Bronchial epithelial cell (primary cell): ENCODE measurements at regions not wholly inside any gene's neighbourhood (a gene's known extent, or its start where the extent isn't known, plus 50 kb on each side); places are given as distances from the start of the nearest gene placed in this dataset.
"Not testable (repeated sequence)": the region's sequence is repeated elsewhere in the genome, so short reads cannot be mapped to it uniquely, and the experiment has no call there.

Source experiments
- DNase-seq: peaks from one replicate; pipeline ENCODE4 v3.0.0-alpha.2; 2010; ENCODE audit warnings: low read depth
- FAIRE-seq: peaks from 2 replicates; lab custom pipeline; 2011; peaks lifted over from hg19 to GRCh38; lab: Jason Lieb, UNC
- H3K27me3 ChIP-seq: 2 replicates; pipeline ENCODE4 v1.5.1; 2011; ENCODE audit warnings: low read length; ENCODE audit not compliant: control insufficient read depth, insufficient read depth
- H3K36me3 ChIP-seq: 2 replicates; pipeline ENCODE4 v1.5.1; 2011; ENCODE audit warnings: low read length; ENCODE audit not compliant: control insufficient read depth, insufficient read depth
- H3K4me3 ChIP-seq: 2 replicates; pipeline ENCODE4 v1.5.1; 2011; ENCODE audit warnings: mild to moderate bottlenecking, low read depth, low read length, control low read depth
- TF ChIP-seq, protein P1 (sequence below): IDR thresholded peaks from 2 replicates; pipeline ENCODE4 v1.5.1; 2011; ENCODE audit warnings: mild to moderate bottlenecking, moderate library complexity, low read length, control low read depth, inconsistent platforms; ENCODE audit not compliant: insufficient read depth, severe bottlenecking

DNA sequence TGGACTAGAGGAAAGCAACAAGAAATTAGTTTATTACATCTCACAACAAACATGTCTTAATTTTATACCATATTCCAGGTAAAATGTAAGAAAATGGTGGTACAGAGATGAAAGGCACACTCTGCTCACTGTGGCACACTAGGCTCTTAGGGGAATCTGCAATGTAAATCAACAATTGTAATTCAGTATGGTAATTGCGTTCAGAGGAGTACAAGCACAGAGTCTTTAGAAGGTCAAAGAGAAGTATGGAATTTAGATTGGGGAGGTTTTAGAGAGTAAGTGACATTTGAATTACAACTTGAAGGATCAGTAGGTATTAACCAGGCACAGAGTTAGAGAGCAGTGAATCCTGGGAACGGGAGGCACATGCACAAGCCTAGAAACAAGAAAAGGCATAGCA is 694.0 kb upstream of the USP15 start:
- TF ChIP-seq, protein P1, sequence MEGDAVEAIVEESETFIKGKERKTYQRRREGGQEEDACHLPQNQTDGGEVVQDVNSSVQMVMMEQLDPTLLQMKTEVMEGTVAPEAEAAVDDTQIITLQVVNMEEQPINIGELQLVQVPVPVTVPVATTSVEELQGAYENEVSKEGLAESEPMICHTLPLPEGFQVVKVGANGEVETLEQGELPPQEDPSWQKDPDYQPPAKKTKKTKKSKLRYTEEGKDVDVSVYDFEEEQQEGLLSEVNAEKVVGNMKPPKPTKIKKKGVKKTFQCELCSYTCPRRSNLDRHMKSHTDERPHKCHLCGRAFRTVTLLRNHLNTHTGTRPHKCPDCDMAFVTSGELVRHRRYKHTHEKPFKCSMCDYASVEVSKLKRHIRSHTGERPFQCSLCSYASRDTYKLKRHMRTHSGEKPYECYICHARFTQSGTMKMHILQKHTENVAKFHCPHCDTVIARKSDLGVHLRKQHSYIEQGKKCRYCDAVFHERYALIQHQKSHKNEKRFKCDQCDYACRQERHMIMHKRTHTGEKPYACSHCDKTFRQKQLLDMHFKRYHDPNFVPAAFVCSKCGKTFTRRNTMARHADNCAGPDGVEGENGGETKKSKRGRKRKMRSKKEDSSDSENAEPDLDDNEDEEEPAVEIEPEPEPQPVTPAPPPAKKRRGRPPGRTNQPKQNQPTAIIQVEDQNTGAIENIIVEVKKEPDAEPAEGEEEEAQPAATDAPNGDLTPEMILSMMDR: no peak
- FAIRE-seq (no peak), DNase-seq (no peak)
- Histone ChIP-seq H3K4me3 (no peak overlapping the region), H3K36me3 (no peaks in the 10 kb centered on the region), H3K27me3 (no peaks in the 10 kb centered on the region)

DNA sequence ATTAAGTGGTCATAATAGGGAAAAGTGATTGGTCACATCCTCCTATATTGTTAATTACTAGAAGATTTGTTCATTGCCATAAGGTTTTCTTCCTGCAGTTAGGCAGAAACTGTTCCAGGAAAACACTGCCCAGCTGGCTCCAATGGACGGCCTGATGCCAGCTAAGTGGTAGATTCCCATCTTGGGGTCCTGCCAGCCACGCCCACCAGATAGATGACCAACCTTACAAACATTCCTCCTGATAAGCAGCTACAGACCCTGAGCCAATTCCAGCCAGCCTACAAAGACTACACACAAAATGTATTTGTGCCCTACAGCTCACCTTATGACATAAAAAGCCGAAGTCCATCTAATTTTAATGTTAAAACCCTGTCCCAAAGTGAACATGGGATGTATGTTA is 685.9 kb upstream of the USP15 start:
- DNase-seq (no peak), FAIRE-seq (peak; percentile 80)
- Histone ChIP-seq H3K4me3 (no peak overlapping the region), H3K36me3 (no peaks in the 10 kb centered on the region), H3K27me3 (no peaks in the 10 kb centered on the region)
- TF ChIP-seq, protein P1: no peak

DNA sequence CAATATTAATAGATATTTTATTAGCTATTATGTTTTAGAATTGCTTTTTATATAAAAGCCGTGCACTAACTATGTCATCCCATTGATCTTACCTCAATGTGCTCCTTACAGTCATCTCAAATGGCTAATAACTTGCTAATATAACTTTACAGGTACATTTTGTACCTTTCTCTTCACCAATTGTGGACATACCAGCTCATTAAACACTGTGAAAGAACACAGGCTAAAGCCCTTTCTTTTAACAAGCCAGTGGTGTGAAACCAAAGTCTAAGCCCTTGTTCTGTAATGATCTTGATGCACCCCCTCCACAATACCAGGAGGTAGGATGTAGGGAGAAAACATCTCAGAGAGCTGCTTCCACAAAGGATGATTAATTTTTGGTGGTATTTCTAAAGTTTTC is 675.3 kb upstream of the USP15 start:
- FAIRE-seq: no peak
- Histone ChIP-seq H3K27me3 (no peaks in the 10 kb centered on the region), H3K36me3 (no peaks in the 10 kb centered on the region), H3K4me3 (no peak overlapping the region)
- TF ChIP-seq, protein P1: no peak
- DNase-seq: no peak

DNA sequence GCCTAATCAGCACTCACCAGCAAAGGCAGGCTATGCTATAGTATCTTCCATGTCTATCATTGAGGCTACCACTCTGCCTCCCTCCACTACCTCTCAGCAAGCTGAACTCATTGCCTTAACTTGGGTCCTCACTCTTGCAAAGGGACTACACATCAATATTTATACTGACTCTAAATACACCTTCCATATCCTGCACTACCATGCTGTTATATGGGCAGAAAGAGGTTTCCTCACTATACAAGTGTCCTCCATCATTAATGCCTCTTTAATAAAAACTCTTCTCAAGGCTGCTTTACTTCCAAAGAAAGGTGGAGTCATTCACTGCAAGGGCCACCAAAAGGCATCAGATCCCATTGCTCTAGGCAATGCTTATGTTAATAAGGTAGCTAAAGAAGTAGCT is 669.3 kb upstream of the USP15 start:
- H3K4me3 ChIP-seq, DNase-seq, FAIRE-seq, H3K36me3 ChIP-seq, H3K27me3 ChIP-seq: not testable (repeated sequence)

DNA sequence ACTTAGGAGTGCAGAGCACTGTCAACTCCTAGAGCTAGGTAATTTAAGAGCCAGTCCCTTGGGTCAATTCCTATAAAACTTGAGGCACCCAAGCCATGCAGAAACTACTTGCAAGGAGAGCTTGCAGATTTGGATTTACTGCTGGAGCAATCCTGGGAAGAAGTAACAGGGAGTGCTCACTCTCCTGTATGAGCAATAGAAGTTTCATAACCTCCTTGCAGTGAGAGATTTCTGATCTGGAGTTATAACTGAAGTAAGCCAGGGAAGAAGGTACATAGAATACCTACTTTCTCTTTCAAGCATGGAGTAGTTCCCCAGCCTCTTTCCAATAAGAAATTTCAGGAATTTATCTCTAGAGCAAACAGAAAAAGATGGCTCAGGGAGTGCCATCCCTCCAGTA is 650.1 kb upstream of the USP15 start:
- FAIRE-seq: no peak
- TF ChIP-seq, protein P1: no peak
- Histone ChIP-seq H3K36me3 (no peaks in the 10 kb centered on the region), H3K4me3 (no peak overlapping the region), H3K27me3 (no peaks in the 10 kb centered on the region)
- peak; percentile 3 for DNase-seq

DNA sequence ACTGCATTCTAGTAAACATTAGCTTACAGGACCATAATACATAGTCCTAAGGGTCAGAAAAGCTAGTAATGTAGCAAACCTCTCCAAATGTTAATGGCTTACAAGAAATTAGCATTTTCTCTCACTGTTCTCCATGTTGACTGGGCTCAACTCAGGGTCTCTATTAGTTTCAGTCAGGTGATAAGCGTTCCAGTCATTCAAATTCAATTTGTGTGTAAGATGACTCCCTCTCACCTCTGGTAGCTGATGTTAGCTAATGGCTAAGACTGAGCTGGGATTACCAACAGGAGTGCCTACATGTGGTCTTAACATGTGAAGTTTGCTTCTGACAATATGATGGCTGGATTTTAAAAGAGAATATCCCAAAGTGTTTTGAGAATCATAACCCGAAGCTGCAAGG is 630.5 kb upstream of the USP15 start:
- DNase-seq (no peak), FAIRE-seq (no peak)
- H3K27me3 ChIP-seq: no peaks in the 10 kb centered on the region
- H3K4me3 ChIP-seq: no peak overlapping the region
- no peaks in the 10 kb centered on the region for H3K36me3 ChIP-seq
- TF ChIP-seq, protein P1: no peak

DNA sequence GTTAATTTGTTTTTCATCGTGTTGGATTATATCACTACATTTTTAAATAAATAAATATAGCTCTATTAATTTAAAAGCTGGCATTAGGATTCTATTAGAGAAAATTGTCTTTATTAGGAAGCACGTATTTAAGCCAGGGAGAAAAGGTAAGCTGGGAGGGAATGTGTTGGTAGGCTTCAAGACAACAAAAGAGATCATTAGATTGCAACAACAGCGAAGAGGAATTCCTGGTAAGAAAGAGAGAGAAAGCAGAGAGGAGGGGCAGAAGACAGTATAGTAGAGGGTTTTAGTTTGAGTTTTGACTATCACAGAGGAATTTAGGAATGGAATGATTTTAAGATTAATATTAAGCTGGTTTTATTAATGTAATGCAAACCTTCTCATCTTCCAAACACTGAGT is 613.6 kb upstream of the USP15 start:
- Histone ChIP-seq H3K27me3 (no peaks in the 10 kb centered on the region), H3K4me3 (no peak overlapping the region), H3K36me3 (no peaks in the 10 kb centered on the region)
- TF ChIP-seq, protein P1: no peak
- DNase-seq (no peak), FAIRE-seq (no peak)
